Activated CD4-positive, alpha-beta memory T cell treated with anti-CD3 and anti-CD28 coated beads for 36 hours (primary cell): ENCODE measurements at regions not wholly inside any gene's neighbourhood (a gene's known extent, or its start where the extent isn't known, plus 50 kb on each side); places are given as distances from the start of the nearest gene placed in this dataset.

ENCODE experiments used
- CTCF ChIA-PET: fragments of 350-600 bp; sonication (Branson Sonifier 250); formaldehyde crosslinking; loops from one replicate; lab custom pipeline; 2021; ENCODE audit warnings: antibody characterized with exemption, inconsistent platforms; lab: Charles Lee
- POLR2A ChIA-PET: fragments of 350-600 bp; sonication (Branson Sonifier 250); formaldehyde crosslinking; loops from one replicate; lab custom pipeline; 2021; ENCODE audit warnings: antibody characterized with exemption; lab: Charles Lee
- DNase-seq: peaks from one replicate; pipeline ENCODE4 v3.0.0-alpha.2; 2020
- H3K27ac Mint-ChIP-seq: one replicate; pipeline ENCODE4 v1.8.0; 2021; ENCODE audit warnings: mixed read lengths
- H3K27me3 Mint-ChIP-seq: one replicate; pipeline ENCODE4 v1.8.0; 2021; ENCODE audit warnings: mixed read lengths
- H3K36me3 Mint-ChIP-seq: one replicate; pipeline ENCODE4 v1.8.0; 2021; ENCODE audit warnings: mixed read lengths
- H3K4me1 Mint-ChIP-seq: one replicate; pipeline ENCODE4 v1.8.0; 2021; ENCODE audit warnings: low read depth, mixed read lengths
- H3K4me3 Mint-ChIP-seq: one replicate; pipeline ENCODE4 v1.8.0; 2021; ENCODE audit warnings: mild to moderate bottlenecking, mixed read lengths
- H3K9me3 Mint-ChIP-seq: one replicate; pipeline ENCODE4 v1.8.0; 2021; ENCODE audit warnings: mixed read lengths
- intact Hi-C: fragments of 100-400 bp; cut with micrococcal nuclease; formaldehyde crosslinking; loops from one replicate; pipeline ENCODE4 v1.15.1; 2023

DNA sequence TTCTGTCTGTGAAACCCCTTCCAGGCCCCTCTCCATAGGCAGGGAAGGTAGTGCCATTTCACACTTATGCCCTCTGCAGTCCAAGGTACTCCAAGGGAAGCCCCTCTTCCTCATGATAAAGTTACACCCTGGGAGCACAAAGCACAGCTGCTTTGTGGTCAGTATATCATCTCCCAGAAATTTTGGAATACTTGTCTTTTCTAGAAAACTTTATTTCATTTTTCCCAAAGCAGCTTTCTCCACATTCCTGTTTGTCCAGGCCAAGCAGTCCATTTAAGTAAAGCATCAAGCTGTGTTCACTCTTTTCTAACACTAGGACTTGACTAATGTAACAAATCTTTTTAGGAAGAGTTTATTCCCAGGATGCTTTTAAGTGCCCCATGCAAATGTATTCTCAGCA, 371.8 kb upstream of the RGMB start:
- Mint-ChIP-seq H3K4me3 (no peak overlapping the region), H3K4me1 (no peaks in the 10 kb centered on the region), H3K27me3 (no peaks in the 10 kb centered on the region), H3K27ac (no peak overlapping the region), H3K9me3 (no peaks in the 10 kb centered on the region), H3K36me3 (no peaks in the 10 kb centered on the region)
- intact Hi-C loops = no loop called here
- ChIA-PET POLR2A (no interaction called here), CTCF (no interaction called here)
- no peak for DNase-seq

DNA sequence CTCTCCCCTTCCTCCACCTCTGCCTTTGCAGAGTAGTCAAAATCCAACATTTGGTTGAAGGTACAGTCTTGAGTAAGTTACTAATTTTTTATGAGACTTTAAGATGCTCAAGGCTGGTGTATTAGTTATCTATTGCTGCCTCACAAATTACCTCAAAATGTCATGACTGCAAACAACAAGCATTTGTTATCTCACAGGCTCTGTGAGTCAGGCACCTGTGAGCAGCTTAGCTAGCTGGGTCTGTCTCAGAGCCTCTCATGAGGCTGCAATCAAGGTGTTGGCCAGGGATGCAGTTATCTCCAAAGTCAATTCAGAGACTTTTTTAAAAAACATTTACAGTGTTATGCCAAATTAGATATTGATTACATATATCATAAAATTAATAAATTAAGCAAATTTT, 371.3 kb upstream of the RGMB start:
- Mint-ChIP-seq H3K4me1 (no peaks in the 10 kb centered on the region), H3K4me3 (no peak overlapping the region), H3K9me3 (no peaks in the 10 kb centered on the region), H3K27me3 (no peaks in the 10 kb centered on the region), H3K36me3 (no peaks in the 10 kb centered on the region), H3K27ac (no peak overlapping the region)
- ChIA-PET CTCF (no interaction called here), POLR2A (no interaction called here)
- intact Hi-C loops = no loop called here
- DNase-seq = no peak

DNA sequence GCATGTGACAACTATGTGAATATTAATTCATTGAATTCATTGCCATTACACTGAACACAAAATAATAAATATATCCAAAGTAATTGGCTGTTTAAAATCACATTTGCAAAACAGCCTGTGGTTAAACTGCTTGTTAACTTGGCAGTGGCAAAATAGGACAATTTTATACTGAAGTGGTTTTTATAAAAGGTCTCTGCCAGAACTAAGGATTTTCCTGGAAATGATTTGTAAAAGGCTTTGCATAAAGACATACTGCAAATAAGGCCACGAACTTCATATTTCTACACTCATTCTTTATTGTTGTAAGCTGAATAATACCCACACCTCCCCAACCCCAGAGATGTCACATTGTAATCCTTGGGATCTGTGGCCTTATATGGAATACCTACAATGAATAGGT, 370.3 kb upstream of the RGMB start:
- no peaks in the 10 kb centered on the region for H3K4me1 Mint-ChIP-seq
- CTCF ChIA-PET = no interaction called here
- POLR2A ChIA-PET = no interaction called here
- H3K27ac Mint-ChIP-seq = no peak overlapping the region
- H3K36me3 Mint-ChIP-seq = no peaks in the 10 kb centered on the region
- H3K27me3 Mint-ChIP-seq = no peaks in the 10 kb centered on the region
- H3K9me3 Mint-ChIP-seq = no peaks in the 10 kb centered on the region
- intact Hi-C loops = no loop called here
- H3K4me3 Mint-ChIP-seq = no peak overlapping the region
- DNase-seq = no peak

DNA sequence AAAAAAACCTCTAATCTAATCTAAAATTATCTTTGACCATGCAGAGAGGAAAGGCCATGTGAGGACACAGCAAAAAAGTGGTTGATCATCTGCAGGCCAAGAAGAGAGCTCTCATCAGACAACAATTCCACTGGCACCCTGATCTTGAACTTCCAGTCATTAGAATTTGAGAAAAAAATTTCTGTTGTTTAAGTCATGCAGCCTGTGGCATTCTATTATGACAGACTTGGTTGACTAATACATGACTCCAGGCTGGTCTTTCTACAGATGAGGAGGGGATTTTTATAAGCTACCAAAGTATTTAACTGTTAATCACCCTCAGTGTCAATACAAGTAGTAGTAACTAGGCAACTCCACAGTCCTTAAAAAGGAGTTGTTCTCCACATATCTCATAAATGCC, 358.5 kb upstream of the RGMB start:
- Mint-ChIP-seq H3K27ac (no peak overlapping the region), H3K27me3 (peaks cover 3% of the 10 kb centered on the region), H3K4me3 (no peak overlapping the region), H3K9me3 (no peaks in the 10 kb centered on the region), H3K36me3 (no peaks in the 10 kb centered on the region), H3K4me1 (no peaks in the 10 kb centered on the region)
- intact Hi-C loops = no loop called here
- ChIA-PET CTCF (no interaction called here), POLR2A (no interaction called here)
- no peak for DNase-seq

DNA sequence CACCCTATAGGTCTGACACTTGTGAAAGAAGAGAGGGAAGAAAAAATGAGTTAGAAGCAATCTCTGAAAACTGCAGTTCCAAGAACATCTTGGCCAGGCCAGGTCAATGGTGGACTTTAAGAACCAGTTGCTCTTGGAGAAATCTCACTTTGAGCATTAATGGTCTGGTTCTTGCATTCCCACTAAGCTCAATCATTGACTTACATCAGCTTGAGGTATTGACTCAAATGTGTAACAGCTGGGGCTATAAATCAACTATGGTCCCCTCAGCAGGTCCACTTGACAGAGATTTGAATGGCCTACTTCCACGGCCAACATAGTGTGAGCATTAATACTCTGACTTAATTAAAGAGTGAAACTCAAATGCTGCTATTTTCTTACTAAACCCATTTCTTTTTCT, 357.8 kb upstream of the RGMB start:
- Mint-ChIP-seq H3K4me1 (no peaks in the 10 kb centered on the region), H3K9me3 (no peaks in the 10 kb centered on the region), H3K36me3 (no peaks in the 10 kb centered on the region), H3K4me3 (no peak overlapping the region), H3K27ac (no peak overlapping the region), H3K27me3 (peaks cover 3% of the 10 kb centered on the region)
- no peak for DNase-seq
- ChIA-PET CTCF (no interaction called here), POLR2A (no interaction called here)
- intact Hi-C loops = no loop called here

DNA sequence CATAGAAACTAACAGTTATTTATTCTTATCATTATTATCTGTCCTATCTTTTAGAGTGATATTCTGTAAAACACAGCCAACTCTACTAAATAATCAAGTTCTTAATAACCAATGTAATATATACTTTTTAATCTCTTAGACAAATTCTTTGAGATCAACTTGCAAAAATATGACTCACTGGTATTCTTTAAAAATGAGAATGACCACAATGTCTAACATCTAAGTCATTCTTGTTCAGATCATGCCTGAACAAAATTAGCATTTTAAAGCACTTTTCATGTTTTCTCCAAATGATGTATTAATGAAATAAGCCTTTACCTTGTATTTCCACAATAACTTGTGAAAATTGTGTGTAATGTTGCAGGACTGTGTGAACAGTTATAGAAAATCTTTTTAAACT, 356.9 kb upstream of the RGMB start:
- no peak for DNase-seq
- no peak overlapping the region for H3K27ac Mint-ChIP-seq
- intact Hi-C loops = no loop called here
- POLR2A ChIA-PET = no interaction called here
- no peaks in the 10 kb centered on the region for H3K4me1 Mint-ChIP-seq
- H3K36me3 Mint-ChIP-seq = no peaks in the 10 kb centered on the region
- CTCF ChIA-PET = no interaction called here
- H3K4me3 Mint-ChIP-seq = no peak overlapping the region
- H3K27me3 Mint-ChIP-seq = peaks cover 3% of the 10 kb centered on the region
- no peaks in the 10 kb centered on the region for H3K9me3 Mint-ChIP-seq

DNA sequence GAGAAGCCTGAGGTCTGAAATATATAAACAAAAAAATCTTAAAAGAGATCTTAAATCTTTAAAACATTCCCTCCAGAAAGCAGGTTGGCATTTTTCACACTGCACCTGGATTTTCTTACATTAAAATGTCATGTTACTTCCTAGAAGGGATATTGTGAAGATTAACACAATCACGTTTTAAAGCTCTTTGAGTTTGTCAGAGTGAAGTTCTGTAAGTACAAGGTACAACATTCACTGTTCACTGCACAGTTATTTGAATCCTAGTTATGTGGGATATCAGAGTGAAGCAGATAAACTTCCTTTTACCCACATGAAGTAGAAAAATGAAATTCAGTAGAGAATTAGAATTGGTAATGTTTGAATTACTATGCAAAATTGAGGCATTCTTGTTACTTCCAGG, 353.6 kb upstream of the RGMB start:
- peaks cover 3% of the 10 kb centered on the region for H3K27me3 Mint-ChIP-seq
- no peaks in the 10 kb centered on the region for H3K4me1 Mint-ChIP-seq
- POLR2A ChIA-PET = no interaction called here
- H3K4me3 Mint-ChIP-seq = no peak overlapping the region
- no peaks in the 10 kb centered on the region for H3K9me3 Mint-ChIP-seq
- no peak for DNase-seq
- H3K27ac Mint-ChIP-seq = no peak overlapping the region
- H3K36me3 Mint-ChIP-seq = no peaks in the 10 kb centered on the region
- intact Hi-C loops = no loop called here
- CTCF ChIA-PET = no interaction called here

DNA sequence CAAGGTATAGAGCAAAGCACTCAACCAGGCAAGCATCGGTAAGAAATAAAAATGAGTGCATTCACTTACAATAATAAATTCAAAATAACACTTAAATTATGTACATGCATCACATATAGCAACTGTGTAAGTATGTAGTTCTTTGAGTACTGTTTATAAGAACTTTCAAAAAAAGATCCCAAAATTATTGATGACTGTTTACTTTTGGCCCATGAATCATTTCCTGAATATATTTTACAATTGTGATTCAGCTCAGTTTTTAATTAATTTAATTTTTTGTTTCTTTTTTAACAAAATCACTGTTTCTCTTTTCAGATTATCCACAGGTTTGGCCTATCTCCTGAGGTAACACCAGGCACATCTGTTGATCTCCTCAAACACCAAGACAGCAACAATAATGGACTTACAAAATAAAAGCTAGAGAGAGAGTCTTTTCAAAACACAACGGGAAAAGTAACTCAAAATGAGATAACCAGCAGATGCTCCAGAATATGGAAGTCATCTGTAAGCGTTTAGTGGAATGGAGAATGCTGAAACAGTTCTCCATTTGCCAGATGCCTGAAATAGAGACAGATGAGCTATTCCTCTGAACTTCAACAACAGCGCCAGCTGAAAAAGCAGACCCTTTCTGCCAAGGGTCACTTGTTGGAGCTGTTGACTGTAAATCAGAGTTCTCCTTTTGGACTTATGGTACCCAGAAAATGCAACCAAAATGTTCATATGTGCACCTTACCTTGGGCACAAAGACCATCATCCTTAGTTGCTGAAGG, 348.6 kb upstream of the RGMB start:
- no peaks in the 10 kb centered on the region for H3K27me3 Mint-ChIP-seq
- CTCF ChIA-PET = no interaction called here
- no peaks in the 10 kb centered on the region for H3K36me3 Mint-ChIP-seq
- H3K9me3 Mint-ChIP-seq = no peaks in the 10 kb centered on the region
- POLR2A ChIA-PET = no interaction called here
- no peak overlapping the region for H3K27ac Mint-ChIP-seq
- no peak overlapping the region for H3K4me3 Mint-ChIP-seq
- H3K4me1 Mint-ChIP-seq = no peaks in the 10 kb centered on the region
- intact Hi-C loops = no loop called here
- DNase-seq = no peak

DNA sequence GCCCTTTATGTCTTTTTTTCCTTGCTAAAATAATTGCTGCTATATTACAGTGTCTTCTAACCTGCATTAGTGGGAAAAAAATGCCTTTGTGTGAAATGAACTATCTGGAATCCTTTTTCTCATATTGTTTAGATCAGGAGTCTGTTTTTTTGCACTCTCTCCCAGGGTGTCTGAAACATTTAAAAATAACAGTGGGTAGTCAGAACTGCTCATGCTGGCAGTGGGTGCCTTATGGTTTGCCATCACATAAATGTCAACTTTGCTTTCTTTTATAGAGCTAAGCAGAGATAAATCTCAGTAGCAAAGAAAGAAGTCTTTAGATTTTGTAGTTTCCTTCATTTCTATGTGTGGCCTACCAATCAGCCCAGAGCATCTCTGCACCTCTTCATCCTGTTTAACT, 347.8 kb upstream of the RGMB start:
- Mint-ChIP-seq H3K4me1 (no peaks in the 10 kb centered on the region), H3K27me3 (no peaks in the 10 kb centered on the region), H3K36me3 (no peaks in the 10 kb centered on the region), H3K9me3 (no peaks in the 10 kb centered on the region), H3K27ac (no peak overlapping the region), H3K4me3 (no peak overlapping the region)
- ChIA-PET POLR2A (no interaction called here), CTCF (no interaction called here)
- intact Hi-C loops = no loop called here
- DNase-seq = no peak

DNA sequence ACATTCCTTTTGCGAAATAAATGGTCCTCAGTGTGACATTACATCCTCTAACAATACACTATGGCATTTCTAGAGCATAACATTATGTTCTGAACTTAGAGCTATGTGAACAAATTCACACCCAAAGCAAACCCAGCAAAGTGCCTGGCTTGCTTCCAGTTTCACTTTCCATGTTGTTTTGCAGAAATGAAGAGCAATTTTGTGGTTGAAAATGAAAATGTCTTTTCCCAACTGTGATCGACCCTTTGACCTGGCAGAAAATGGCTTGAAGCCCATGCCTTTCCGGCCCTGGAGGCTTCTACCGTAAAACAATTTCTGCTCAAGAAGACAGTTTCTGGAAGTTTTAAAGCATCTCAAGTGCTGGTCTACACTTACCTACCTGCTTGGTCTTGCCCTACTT, 344.7 kb upstream of the RGMB start:
- no peak overlapping the region for H3K4me3 Mint-ChIP-seq
- H3K27ac Mint-ChIP-seq = no peak overlapping the region
- no peak for DNase-seq
- no peaks in the 10 kb centered on the region for H3K27me3 Mint-ChIP-seq
- ChIA-PET CTCF (no interaction called here), POLR2A (no interaction called here)
- intact Hi-C loops = no loop called here
- no peaks in the 10 kb centered on the region for H3K9me3 Mint-ChIP-seq
- H3K36me3 Mint-ChIP-seq = no peaks in the 10 kb centered on the region
- no peaks in the 10 kb centered on the region for H3K4me1 Mint-ChIP-seq

DNA sequence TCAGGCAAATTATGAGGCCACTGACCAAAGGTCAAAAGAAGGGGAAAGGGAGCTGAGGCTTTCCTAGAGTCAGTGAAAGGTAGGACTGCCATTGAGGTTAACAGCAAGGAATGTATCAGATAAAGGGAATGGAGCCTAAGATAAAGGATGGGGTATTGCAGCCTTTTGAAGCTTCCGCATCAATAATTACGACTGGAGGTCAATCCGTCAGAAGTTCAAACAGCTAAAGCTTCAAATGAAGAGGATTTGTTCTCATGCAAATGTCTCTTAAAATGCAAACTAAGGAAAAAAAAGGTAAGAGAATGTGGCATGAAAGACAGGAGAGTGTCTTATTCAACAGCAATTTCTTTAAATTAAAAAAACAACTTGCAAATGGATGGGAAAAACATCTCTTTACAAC, 341.1 kb upstream of the RGMB start:
- ChIA-PET CTCF (interaction anchor here (1.0 kb wide), 1 partner anchor 339 kb away, joined by 3 read pairs; no protein-coding TSS in a partner anchor), POLR2A (no interaction called here)
- intact Hi-C loops = no loop called here
- Mint-ChIP-seq H3K36me3 (no peaks in the 10 kb centered on the region), H3K9me3 (peaks cover 4% of the 10 kb centered on the region), H3K4me1 (no peaks in the 10 kb centered on the region), H3K4me3 (no peak overlapping the region), H3K27ac (no peak overlapping the region), H3K27me3 (no peaks in the 10 kb centered on the region)
- no peak for DNase-seq

DNA sequence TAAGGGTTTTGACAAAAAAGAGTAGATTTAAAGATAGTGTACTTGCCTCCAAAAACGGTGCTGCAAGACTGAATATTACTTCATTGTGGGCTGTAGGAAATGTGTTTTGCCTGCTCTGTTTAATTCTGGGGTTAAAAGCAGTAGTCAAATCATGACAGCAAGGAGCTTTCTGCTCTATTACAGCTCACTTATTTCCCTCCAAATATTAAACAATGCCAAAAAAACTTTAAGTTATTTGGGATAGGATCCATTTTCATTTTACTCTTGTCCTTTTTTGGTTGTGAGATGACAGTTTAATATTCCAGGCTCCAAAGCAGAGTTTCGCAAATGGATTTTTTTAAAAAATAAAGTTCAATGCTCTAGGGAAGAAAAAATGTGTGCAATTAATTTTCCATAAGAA, 340.4 kb upstream of the RGMB start:
- H3K4me1 Mint-ChIP-seq = no peaks in the 10 kb centered on the region
- ChIA-PET CTCF (no interaction called here), POLR2A (no interaction called here)
- H3K27me3 Mint-ChIP-seq = no peaks in the 10 kb centered on the region
- H3K36me3 Mint-ChIP-seq = no peaks in the 10 kb centered on the region
- DNase-seq = no peak
- H3K27ac Mint-ChIP-seq = no peak overlapping the region
- peaks cover 4% of the 10 kb centered on the region for H3K9me3 Mint-ChIP-seq
- no peak overlapping the region for H3K4me3 Mint-ChIP-seq
- intact Hi-C loops = no loop called here

DNA sequence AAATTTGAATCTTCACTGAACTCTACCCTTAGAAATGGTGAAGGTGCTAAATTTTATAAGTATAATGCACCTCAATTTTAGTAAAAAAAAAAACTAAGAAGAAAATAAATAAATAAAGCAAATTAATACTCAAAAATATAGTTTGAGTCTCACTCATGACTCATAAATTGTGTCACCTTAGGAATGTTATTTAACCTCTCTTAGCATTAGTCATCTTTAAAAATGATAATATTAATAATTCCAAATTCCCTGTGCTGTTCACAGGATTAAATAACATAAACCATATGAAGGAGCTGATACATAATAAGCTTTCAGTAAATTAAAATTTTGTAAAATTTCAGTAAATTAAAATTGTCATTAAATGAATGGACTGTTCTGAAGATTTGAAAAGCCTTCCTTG, 339.8 kb upstream of the RGMB start:
- Mint-ChIP-seq H3K4me3 (no peak overlapping the region), H3K27ac (no peak overlapping the region), H3K4me1 (no peaks in the 10 kb centered on the region)

More for the DNA sequence above, 339.8 kb upstream of the RGMB start:
- ChIA-PET POLR2A (no interaction called here), CTCF (no interaction called here)
- H3K27me3 Mint-ChIP-seq = no peaks in the 10 kb centered on the region
- DNase-seq = no peak
- H3K9me3 Mint-ChIP-seq = peaks cover 4% of the 10 kb centered on the region
- H3K36me3 Mint-ChIP-seq = no peaks in the 10 kb centered on the region
- intact Hi-C loops = no loop called here
